Liver (tissue), 8 donors: ENCODE measurements at regions not wholly inside any gene's neighbourhood (a gene's known extent, or its start where the extent isn't known, plus 50 kb on each side); places are given as distances from the start of the nearest gene placed in this dataset.
A peak's percentile ranks its signal among the peaks of the same experiment; 100 is the strongest.

Experiments used
- DNase-seq: peaks from one replicate; pipeline ENCODE4 v3.0.0-alpha.2; 2017; ENCODE audit warnings: low spot score
- H3K27ac ChIP-seq, 2 donors: one replicate each; pipeline ENCODE4 v1.7.0; 2013; ENCODE audit warnings: inconsistent platforms in 2 of 2, low read length in 2 of 2, control low read depth in 1 of 2, low read depth in 1 of 2, mild to moderate bottlenecking in 1 of 2
- H3K27me3 ChIP-seq, 4 donors: one replicate each; pipeline versions ENCODE4 v1.6.1 to v1.7.0; 2013; ENCODE audit warnings: low read length in 3 of 4, inconsistent platforms in 1 of 4, mild to moderate bottlenecking in 1 of 4, moderate library complexity in 1 of 4; ENCODE audit not compliant: control insufficient read depth in 4 of 4, insufficient read depth in 4 of 4
- H3K36me3 ChIP-seq, 4 donors: one replicate each; pipeline versions ENCODE4 v1.6.1 to v1.7.0; 2013; ENCODE audit warnings: low read length in 3 of 4, mild to moderate bottlenecking in 3 of 4, low read depth in 1 of 4, moderate library complexity in 1 of 4; ENCODE audit not compliant: control insufficient read depth in 4 of 4, insufficient read depth in 3 of 4
- H3K4me1 ChIP-seq, 4 donors: one replicate each; pipeline versions ENCODE4 v1.6.1 to v1.7.0; 2013; ENCODE audit warnings: low read length in 3 of 4, mild to moderate bottlenecking in 3 of 4, moderate library complexity in 1 of 4; ENCODE audit not compliant: control insufficient read depth in 4 of 4, insufficient read depth in 4 of 4
- H3K4me3 ChIP-seq, 3 donors: one replicate each; pipeline versions ENCODE4 v1.6.1 to v1.7.0; 2013; ENCODE audit warnings: low read length in 3 of 3, control low read depth in 1 of 3, low read depth in 1 of 3, mild to moderate bottlenecking in 1 of 3
- H3K9ac ChIP-seq, 2 donors: one replicate each; pipeline ENCODE4 v1.7.0; 2013; ENCODE audit warnings: low read length in 2 of 2, mild to moderate bottlenecking in 2 of 2, moderate library complexity in 2 of 2, control low read depth in 1 of 2, low read depth in 1 of 2
- H3K9me3 ChIP-seq, 4 donors: one replicate each; pipeline versions ENCODE4 v1.6.1 to v1.7.0; 2013; ENCODE audit warnings: low read length in 3 of 4; ENCODE audit not compliant: control insufficient read depth in 4 of 4
- EGR1 ChIP-seq, 2 donors: IDR thresholded peaks; 2 replicates each; pipeline ENCODE4 v1.6.1; 2016 to 2018; ENCODE audit warnings: antibody characterized with exemption in 2 of 2, low read depth in 2 of 2
- FOXA1 ChIP-seq: IDR thresholded peaks from 2 replicates; pipeline ENCODE4 v1.6.1; 2016; ENCODE audit warnings: antibody characterized with exemption
- GABPA ChIP-seq, 2 donors: IDR thresholded peaks in 1 of 2; conservative IDR thresholded peaks in 1 of 2; 2 replicates each; pipeline ENCODE4 v1.6.1; 2016; ENCODE audit warnings: antibody characterized with exemption in 2 of 2, mild to moderate bottlenecking in 1 of 2, moderate library complexity in 1 of 2
- HNF4A ChIP-seq, 2 donors: conservative IDR thresholded peaks; 2 replicates each; pipeline ENCODE4 v1.6.1; 2016; ENCODE audit warnings: antibody characterized with exemption in 2 of 2, mild to moderate bottlenecking in 2 of 2
- HNF4G ChIP-seq: IDR thresholded peaks from 2 replicates; pipeline ENCODE4 v1.6.1; 2016; ENCODE audit warnings: antibody characterized with exemption
- NR2F2 ChIP-seq: IDR thresholded peaks from 2 replicates; pipeline ENCODE4 v1.6.1; 2016; ENCODE audit warnings: antibody characterized with exemption
- RAD21 ChIP-seq, 2 donors: IDR thresholded peaks; 2 replicates each; pipeline ENCODE4 v1.6.1; 2016; ENCODE audit warnings: antibody characterized with exemption in 2 of 2, mild to moderate bottlenecking in 2 of 2
- RXRA ChIP-seq, 2 donors: IDR thresholded peaks; 2 replicates each; pipeline ENCODE4 v1.6.1; 2017 to 2018; ENCODE audit warnings: antibody characterized with exemption in 2 of 2, mild to moderate bottlenecking in 1 of 2
- SP1 ChIP-seq: IDR thresholded peaks from 2 replicates; pipeline ENCODE4 v1.6.1; 2018; ENCODE audit warnings: antibody characterized with exemption, mild to moderate bottlenecking
- TAF1 ChIP-seq: conservative IDR thresholded peaks from 2 replicates; pipeline ENCODE4 v1.6.1; 2016; ENCODE audit warnings: antibody characterized with exemption, mild to moderate bottlenecking
- YY1 ChIP-seq: IDR thresholded peaks from 2 replicates; pipeline ENCODE4 v1.6.1; 2016; ENCODE audit warnings: antibody characterized with exemption, mild to moderate bottlenecking
- WGBS: extraction: QIAGEN DNeasy Blood & Tissue Kit; methylation state at CpG from one replicate; pipeline ENCODE4 v1.1.7; 2013; 5-methylcytosine and 5-hydroxymethylcytosine counted together
- TF ChIP-seq, protein P1 (sequence below): fragments of 150-350 bp; IDR thresholded peaks from 2 replicates; pipeline ENCODE4 v1.5.1; 2017; ENCODE audit warnings: improper control_type of control experiment, low read depth, low read length; ENCODE audit not compliant: missing input control
- TF ChIP-seq, protein P2 (sequence below): IDR thresholded peaks from 2 replicates; pipeline ENCODE4 v1.6.1; 2016; ENCODE audit warnings: antibody characterized with exemption
- TF ChIP-seq, protein P3 (sequence below): IDR thresholded peaks from 2 replicates; pipeline ENCODE4 v1.6.1; 2016; ENCODE audit warnings: antibody characterized with exemption, mild to moderate bottlenecking
- TF ChIP-seq, protein P4 (sequence below): IDR thresholded peaks from 2 replicates; pipeline ENCODE4 v1.6.1; 2016; ENCODE audit warnings: antibody characterized with exemption
- donor health status: healthy.
- donor health status: healthy.
- donor health status: healthy.
- donor health status: healthy.
- donor health status: healthy.

DNA sequence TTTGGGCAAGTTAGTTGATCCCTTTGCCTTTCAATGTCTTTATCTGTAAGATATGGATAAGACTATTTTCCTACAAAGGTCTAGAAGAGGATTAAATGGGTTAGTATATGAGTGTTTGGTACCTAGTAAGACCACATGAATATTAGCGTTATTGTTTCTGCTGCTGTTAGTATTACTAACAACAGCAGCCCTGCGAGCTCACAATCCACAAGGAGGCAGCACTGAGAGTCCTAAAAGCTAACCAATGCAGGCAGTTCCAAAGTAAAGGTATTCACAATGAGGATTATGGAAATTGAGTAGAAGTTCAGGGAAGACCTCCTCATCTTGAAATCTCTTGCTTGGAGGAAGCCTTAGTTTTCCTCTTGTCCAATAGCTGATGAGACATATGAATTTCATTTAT lies 248.9 kb downstream of the TDRD15 start:
- DNase-seq, result no peak
- no peaks in the 10 kb centered on the region for H3K9me3 ChIP-seq

DNA sequence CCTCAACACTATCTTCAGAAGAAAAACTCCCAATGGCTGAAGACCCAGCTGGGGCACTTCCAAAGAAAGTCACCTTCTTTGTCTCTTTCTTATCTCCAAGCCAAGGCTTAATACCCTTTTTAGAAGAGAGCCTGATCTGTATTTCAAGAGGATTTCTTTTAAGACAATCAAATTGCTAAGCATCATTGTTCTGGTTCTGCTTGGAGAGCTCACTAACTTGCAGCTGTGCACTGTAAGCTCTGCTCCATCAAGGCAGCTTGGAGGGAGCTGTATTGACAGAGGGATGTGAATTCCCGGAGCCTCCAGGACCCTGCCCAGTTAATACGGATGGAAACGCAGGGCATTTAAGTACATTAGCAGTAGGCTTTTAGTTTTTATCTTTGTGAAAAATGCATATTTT lies 253.1 kb downstream of the TDRD15 start:
- no peak overlapping the region for H3K9ac ChIP-seq
- no peaks in the 10 kb centered on the region for H3K9me3 ChIP-seq
- no peaks in the 10 kb centered on the region for H3K4me1 ChIP-seq
- no peak for DNase-seq
- H3K27me3 ChIP-seq, result no peaks in the 10 kb centered on the region
- no peaks in the 10 kb centered on the region for H3K36me3 ChIP-seq
- no peak for TF ChIP-seq RAD21 (IDR thresholded peaks at IDR 0.05)
- TF ChIP-seq YY1, result no peak
- no peak for TF ChIP-seq SP1
- no peak for TF ChIP-seq NR2F2
- no peak for TF ChIP-seq HNF4G
- TF ChIP-seq TAF1, result no peak
- no peak for TF ChIP-seq EGR1 (IDR thresholded peaks at IDR 0.05; ENCODE audit: low read depth in 2 of 2)
- TF ChIP-seq, protein P1, sequence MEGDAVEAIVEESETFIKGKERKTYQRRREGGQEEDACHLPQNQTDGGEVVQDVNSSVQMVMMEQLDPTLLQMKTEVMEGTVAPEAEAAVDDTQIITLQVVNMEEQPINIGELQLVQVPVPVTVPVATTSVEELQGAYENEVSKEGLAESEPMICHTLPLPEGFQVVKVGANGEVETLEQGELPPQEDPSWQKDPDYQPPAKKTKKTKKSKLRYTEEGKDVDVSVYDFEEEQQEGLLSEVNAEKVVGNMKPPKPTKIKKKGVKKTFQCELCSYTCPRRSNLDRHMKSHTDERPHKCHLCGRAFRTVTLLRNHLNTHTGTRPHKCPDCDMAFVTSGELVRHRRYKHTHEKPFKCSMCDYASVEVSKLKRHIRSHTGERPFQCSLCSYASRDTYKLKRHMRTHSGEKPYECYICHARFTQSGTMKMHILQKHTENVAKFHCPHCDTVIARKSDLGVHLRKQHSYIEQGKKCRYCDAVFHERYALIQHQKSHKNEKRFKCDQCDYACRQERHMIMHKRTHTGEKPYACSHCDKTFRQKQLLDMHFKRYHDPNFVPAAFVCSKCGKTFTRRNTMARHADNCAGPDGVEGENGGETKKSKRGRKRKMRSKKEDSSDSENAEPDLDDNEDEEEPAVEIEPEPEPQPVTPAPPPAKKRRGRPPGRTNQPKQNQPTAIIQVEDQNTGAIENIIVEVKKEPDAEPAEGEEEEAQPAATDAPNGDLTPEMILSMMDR, result no peak
- TF ChIP-seq, protein P2, sequence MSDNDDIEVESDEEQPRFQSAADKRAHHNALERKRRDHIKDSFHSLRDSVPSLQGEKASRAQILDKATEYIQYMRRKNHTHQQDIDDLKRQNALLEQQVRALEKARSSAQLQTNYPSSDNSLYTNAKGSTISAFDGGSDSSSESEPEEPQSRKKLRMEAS, result no peak
- H3K4me3 ChIP-seq, result no peak overlapping the region
- no peak overlapping the region for H3K27ac ChIP-seq
- WGBS, result 89% methylated on average over 3 of the region's 3 CpGs

More for the DNA sequence above, 248.9 kb downstream of the TDRD15 start:
- no peak overlapping the region for H3K27ac ChIP-seq
- 61% methylated on average over 2 of the region's 2 CpGs for WGBS
- no peaks in the 10 kb centered on the region for H3K27me3 ChIP-seq
- no peaks in the 10 kb centered on the region for H3K4me1 ChIP-seq
- TF ChIP-seq, protein P1, result peak; percentile 33
- TF ChIP-seq RAD21 (IDR thresholded peaks at IDR 0.05) (peak; percentile 46 to 72), FOXA1 (no peak)
- H3K4me3 ChIP-seq, result no peak overlapping the region
- no peak overlapping the region for H3K9ac ChIP-seq
- no peaks in the 10 kb centered on the region for H3K36me3 ChIP-seq

DNA sequence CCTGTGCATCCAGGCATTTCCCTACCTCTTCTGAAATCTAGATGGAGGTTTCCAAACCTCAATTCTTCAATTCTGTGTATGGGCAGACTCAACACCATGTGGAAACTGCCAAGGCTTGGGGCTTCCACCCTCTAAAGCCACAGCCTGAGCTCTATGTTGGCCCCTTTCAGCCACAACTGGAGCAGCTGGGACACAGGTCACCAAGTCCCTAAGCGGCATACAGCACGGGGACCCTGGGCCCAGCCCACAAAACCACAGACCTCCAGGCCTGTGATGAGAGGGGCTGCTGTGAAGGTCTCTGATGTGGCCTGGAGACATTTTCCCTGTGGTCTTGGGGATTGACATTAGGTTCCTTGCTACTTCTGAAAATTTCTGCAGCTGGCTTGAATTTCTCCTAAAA lies 255.4 kb downstream of the TDRD15 start:
- 89% methylated on average over 2 of the region's 2 CpGs for WGBS
- Histone ChIP-seq H3K27ac (no peak overlapping the region), H3K36me3 (no peaks in the 10 kb centered on the region), H3K9ac (no peak overlapping the region), H3K4me3 (no peak overlapping the region), H3K9me3 (no peaks in the 10 kb centered on the region), H3K4me1 (no peaks in the 10 kb centered on the region), H3K27me3 (no peaks in the 10 kb centered on the region)
- no peak for TF ChIP-seq RXRA (IDR thresholded peaks at IDR 0.05)
- TF ChIP-seq, protein P3, sequence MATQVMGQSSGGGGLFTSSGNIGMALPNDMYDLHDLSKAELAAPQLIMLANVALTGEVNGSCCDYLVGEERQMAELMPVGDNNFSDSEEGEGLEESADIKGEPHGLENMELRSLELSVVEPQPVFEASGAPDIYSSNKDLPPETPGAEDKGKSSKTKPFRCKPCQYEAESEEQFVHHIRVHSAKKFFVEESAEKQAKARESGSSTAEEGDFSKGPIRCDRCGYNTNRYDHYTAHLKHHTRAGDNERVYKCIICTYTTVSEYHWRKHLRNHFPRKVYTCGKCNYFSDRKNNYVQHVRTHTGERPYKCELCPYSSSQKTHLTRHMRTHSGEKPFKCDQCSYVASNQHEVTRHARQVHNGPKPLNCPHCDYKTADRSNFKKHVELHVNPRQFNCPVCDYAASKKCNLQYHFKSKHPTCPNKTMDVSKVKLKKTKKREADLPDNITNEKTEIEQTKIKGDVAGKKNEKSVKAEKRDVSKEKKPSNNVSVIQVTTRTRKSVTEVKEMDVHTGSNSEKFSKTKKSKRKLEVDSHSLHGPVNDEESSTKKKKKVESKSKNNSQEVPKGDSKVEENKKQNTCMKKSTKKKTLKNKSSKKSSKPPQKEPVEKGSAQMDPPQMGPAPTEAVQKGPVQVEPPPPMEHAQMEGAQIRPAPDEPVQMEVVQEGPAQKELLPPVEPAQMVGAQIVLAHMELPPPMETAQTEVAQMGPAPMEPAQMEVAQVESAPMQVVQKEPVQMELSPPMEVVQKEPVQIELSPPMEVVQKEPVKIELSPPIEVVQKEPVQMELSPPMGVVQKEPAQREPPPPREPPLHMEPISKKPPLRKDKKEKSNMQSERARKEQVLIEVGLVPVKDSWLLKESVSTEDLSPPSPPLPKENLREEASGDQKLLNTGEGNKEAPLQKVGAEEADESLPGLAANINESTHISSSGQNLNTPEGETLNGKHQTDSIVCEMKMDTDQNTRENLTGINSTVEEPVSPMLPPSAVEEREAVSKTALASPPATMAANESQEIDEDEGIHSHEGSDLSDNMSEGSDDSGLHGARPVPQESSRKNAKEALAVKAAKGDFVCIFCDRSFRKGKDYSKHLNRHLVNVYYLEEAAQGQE, result no peak
- no peak for TF ChIP-seq GABPA (IDR thresholded peaks at IDR 0.05 in 1 of 2, conservative IDR thresholded peaks at IDR 0.05 in 1 of 2)
- TF ChIP-seq, protein P1, result no peak
- TF ChIP-seq YY1, result no peak
- TF ChIP-seq HNF4A (conservative IDR thresholded peaks at IDR 0.05), result no peak
- TF ChIP-seq EGR1 (IDR thresholded peaks at IDR 0.05; ENCODE audit: low read depth in 2 of 2), result no peak
- TF ChIP-seq, protein P4, sequence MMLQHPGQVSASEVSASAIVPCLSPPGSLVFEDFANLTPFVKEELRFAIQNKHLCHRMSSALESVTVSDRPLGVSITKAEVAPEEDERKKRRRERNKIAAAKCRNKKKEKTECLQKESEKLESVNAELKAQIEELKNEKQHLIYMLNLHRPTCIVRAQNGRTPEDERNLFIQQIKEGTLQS, result no peak
- TF ChIP-seq SP1, result no peak
- no peak for DNase-seq
